ENCODE measurements at regions not wholly inside any gene's neighbourhood (a gene's known extent, or its start where the extent isn't known, plus 50 kb on each side); places are given as distances from the start of the nearest gene placed in this dataset.
"Not testable (repeated sequence)": the region's sequence is repeated elsewhere in the genome, so short reads cannot be mapped to it uniquely, and the experiment has no call there.

GRCh38 chr18:2197946-2198345, 373.4 kb downstream of the METTL4 start:
- no peak for DNase-seq

- no peak for DNase-seq
Measured at GRCh38 chr18:2199060-2199459, 372.2 kb downstream of the METTL4 start.

- no peak for DNase-seq
Measured at GRCh38 chr18:2201036-2201600, 370.2 kb downstream of the METTL4 start.

- DNase-seq, result no peak
Measured at GRCh38 chr18:2204736-2205135, 366.6 kb downstream of the METTL4 start.

GRCh38 chr18:2207294-2207693, 364.0 kb downstream of the METTL4 start:
- no peak for DNase-seq

GRCh38 chr18:2212598-2213205, 358.6 kb downstream of the METTL4 start:
- no peak for DNase-seq

GRCh38 chr18:2213905-2214304, 357.4 kb downstream of the METTL4 start:
- DNase-seq, result no peak

- DNase-seq, result no peak
Measured at GRCh38 chr18:2217356-2217755, 353.9 kb downstream of the METTL4 start.

- no peak for DNase-seq
Measured at GRCh38 chr18:2218101-2218500, 353.2 kb downstream of the METTL4 start.

GRCh38 chr18:2219706-2220105, 351.6 kb downstream of the METTL4 start:
- no peak for DNase-seq

- DNase-seq, result no peak
Measured at GRCh38 chr18:2222270-2223185, 348.8 kb downstream of the METTL4 start.

- no peak for DNase-seq
Measured at GRCh38 chr18:2223449-2223848, 347.9 kb downstream of the METTL4 start.

- no peak for DNase-seq
Measured at GRCh38 chr18:2223849-2224248, 347.5 kb downstream of the METTL4 start.

GRCh38 chr18:2236232-2236631, 335.1 kb downstream of the METTL4 start:
- no peak for DNase-seq

- DNase-seq, result no peak
Measured at GRCh38 chr18:2237706-2238105, 333.6 kb downstream of the METTL4 start.

- no peak for DNase-seq
Measured at GRCh38 chr18:2240311-2240705, 331.0 kb downstream of the METTL4 start.

- no peak for DNase-seq
Measured at GRCh38 chr18:2244641-2245040, 326.7 kb downstream of the METTL4 start.

- DNase-seq, result not testable (repeated sequence)
Measured at GRCh38 chr18:2247101-2247500, 324.2 kb downstream of the METTL4 start.

- no peak for DNase-seq
Measured at GRCh38 chr18:2254977-2255376, 316.3 kb downstream of the METTL4 start.

GRCh38 chr18:2256577-2256976, 314.7 kb downstream of the METTL4 start:
- DNase-seq, result no peak

GRCh38 chr18:2258954-2259353, 312.4 kb downstream of the METTL4 start:
- DNase-seq, result no peak

GRCh38 chr18:2263303-2263890, 307.9 kb downstream of the METTL4 start:
- no peak for DNase-seq

GRCh38 chr18:2274613-2275012, 296.7 kb downstream of the METTL4 start:
- DNase-seq, result no peak

- DNase-seq, result no peak
Measured at GRCh38 chr18:2281086-2281485, 290.2 kb downstream of the METTL4 start.
